WI38 (cell line): ENCODE measurements at regions not wholly inside any gene's neighbourhood (a gene's known extent, or its start where the extent isn't known, plus 50 kb on each side); places are given as distances from the start of the nearest gene placed in this dataset.

ENCODE experiments used
- H3K4me3 ChIP-seq: 2 replicates; pipeline ENCODE4 v1.5.1; 2011; ENCODE audit warnings: low read depth, mild to moderate bottlenecking, control low read depth, low read length
- CTCF ChIP-seq: IDR thresholded peaks from 2 replicates; pipeline ENCODE4 v1.5.1; 2012; ENCODE audit warnings: low read depth, mild to moderate bottlenecking, control low read depth, low read length

GRCh38 chr14:76686646-76687045, 74.6 kb upstream of the VASH1 start:
- no peak overlapping the region for H3K4me3 ChIP-seq
- no peak for TF ChIP-seq CTCF

- no peak overlapping the region for H3K4me3 ChIP-seq
- no peak for TF ChIP-seq CTCF
Measured at GRCh38 chr14:76687611-76688382, 73.5 kb upstream of the VASH1 start.

- H3K4me3 ChIP-seq = no peak overlapping the region
- TF ChIP-seq CTCF = no peak
Measured at GRCh38 chr14:76688383-76688671, 72.9 kb upstream of the VASH1 start.

GRCh38 chr14:76690502-76691105, 70.7 kb upstream of the VASH1 start:
- TF ChIP-seq CTCF = no peak

GRCh38 chr14:76694106-76694505, 67.2 kb upstream of the VASH1 start:
- TF ChIP-seq CTCF = no peak
- H3K4me3 ChIP-seq = no peak overlapping the region

More at GRCh38 chr14:76690502-76691105, 70.7 kb upstream of the VASH1 start:
- H3K4me3 ChIP-seq = no peak overlapping the region

GRCh38 chr14:76695263-76695920, 65.9 kb upstream of the VASH1 start:
- TF ChIP-seq CTCF = no peak
- no peak overlapping the region for H3K4me3 ChIP-seq

- TF ChIP-seq CTCF = no peak
- H3K4me3 ChIP-seq = no peak overlapping the region
Measured at GRCh38 chr14:76696361-76696760, 64.9 kb upstream of the VASH1 start.
